Natural killer cell (primary cell): ENCODE measurements at regions not wholly inside any gene's neighbourhood (a gene's known extent, or its start where the extent isn't known, plus 50 kb on each side); places are given as distances from the start of the nearest gene placed in this dataset.

Experiments used
- ATAC-seq, 3 donors: fragments of 150-1000 bp in 2 of 3; fragments of 200-7000 bp in 1 of 3; cut with Tn5 transposase; 1 replicate in 1 of 3; 2 replicates in 2 of 3; pipeline ENCODE4 v1.10.0; 2021; ENCODE audit warnings: mild to moderate bottlenecking in 2 of 3, moderate library complexity in 2 of 3
- DNase-seq, 2 donors: peaks; one replicate each; pipeline versions ENCODE4 v3.0.0 to v3.0.0-alpha.2; 2013 to 2021; ENCODE audit warnings: mixed read lengths in 1 of 2
- H3K27ac ChIP-seq: one replicate; pipeline ENCODE4 v1.5.1; 2013; ENCODE audit warnings: mild to moderate bottlenecking, low read length
- H3K27me3 ChIP-seq: one replicate; pipeline ENCODE4 v1.6.1; 2013; ENCODE audit warnings: low read length; ENCODE audit not compliant: control insufficient read depth, insufficient read depth
- H3K36me3 ChIP-seq: one replicate; pipeline ENCODE4 v1.6.1; 2013; ENCODE audit warnings: low read length; ENCODE audit not compliant: control insufficient read depth, insufficient read depth
- H3K4me1 ChIP-seq: one replicate; pipeline ENCODE4 v1.6.1; 2013; ENCODE audit warnings: low read length; ENCODE audit not compliant: control insufficient read depth, insufficient read depth
- H3K4me3 ChIP-seq: one replicate; pipeline ENCODE4 v1.5.1; 2013; ENCODE audit warnings: low read length
- H3K9me3 ChIP-seq: one replicate; pipeline ENCODE4 v1.6.1; 2013; ENCODE audit warnings: low read length; ENCODE audit not compliant: control insufficient read depth, insufficient read depth
- H3K27ac Mint-ChIP-seq, 2 donors: one replicate each; pipeline ENCODE4 v1.8.0; 2022; ENCODE audit warnings: mild to moderate bottlenecking in 2 of 2, mixed read lengths in 2 of 2, moderate library complexity in 1 of 2
- H3K27me3 Mint-ChIP-seq, 2 donors: one replicate each; pipeline ENCODE4 v1.8.0; 2022; ENCODE audit warnings: low read depth in 2 of 2, mixed read lengths in 2 of 2
- H3K36me3 Mint-ChIP-seq: one replicate; pipeline ENCODE4 v1.8.0; 2022; ENCODE audit warnings: mixed read lengths
- H3K4me1 Mint-ChIP-seq, 2 donors: one replicate each; pipeline ENCODE4 v1.8.0; 2022; ENCODE audit warnings: mixed read lengths in 2 of 2
- H3K4me3 Mint-ChIP-seq: one replicate; pipeline ENCODE4 v1.8.0; 2022; ENCODE audit warnings: mild to moderate bottlenecking, moderate library complexity, mixed read lengths
- H3K9me3 Mint-ChIP-seq, 2 donors: one replicate each; pipeline ENCODE4 v1.8.0; 2022; ENCODE audit warnings: mixed read lengths in 2 of 2
- CTCF ChIP-seq: fragments of 200-600 bp; IDR thresholded peaks from one replicate; pipeline ENCODE4 v1.8.0; 2022; ENCODE audit warnings: antibody characterized with exemption
- WGBS: methylation state at CpG from one replicate; pipeline ENCODE4 v1.1.7; 2013; ENCODE audit warnings: missing lambda C conversion rate; ENCODE audit not compliant: insufficient coverage; 5-methylcytosine and 5-hydroxymethylcytosine counted together
- intact Hi-C: fragments of 100-400 bp; cut with micrococcal nuclease; formaldehyde crosslinking; loops from one replicate; pipeline ENCODE4 v1.14.2; 2022

DNA sequence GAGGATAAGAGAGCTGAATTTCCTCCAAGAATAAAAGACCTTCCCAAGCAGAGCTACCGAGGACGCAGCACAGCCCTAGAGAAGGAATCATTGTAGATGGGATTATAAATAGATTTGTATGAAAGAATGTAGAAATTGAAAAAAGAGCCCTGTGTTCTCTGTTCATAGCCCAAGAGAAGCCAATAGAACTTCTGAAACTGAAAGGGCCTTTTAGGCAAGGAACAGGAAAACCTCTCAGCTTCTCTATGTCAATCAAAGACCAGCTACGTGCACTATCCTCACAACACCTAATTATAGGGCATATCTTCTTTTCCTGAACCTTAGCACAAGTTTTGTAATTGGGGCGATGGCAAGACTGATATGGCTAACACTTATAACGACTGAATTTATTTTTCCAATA lies 192.4 kb upstream of the RNPC3 start:
- Histone ChIP-seq H3K9me3 (no peaks in the 10 kb centered on the region), H3K4me3 (no peak overlapping the region), H3K27ac (no peak overlapping the region), H3K36me3 (no peaks in the 10 kb centered on the region), H3K4me1 (no peaks in the 10 kb centered on the region), H3K27me3 (no peaks in the 10 kb centered on the region)
- H3K4me1 Mint-ChIP-seq: no peaks in the 10 kb centered on the region
- no peak for DNase-seq
- no peaks in the 10 kb centered on the region for H3K36me3 Mint-ChIP-seq
- ATAC-seq: no peak
- no peak overlapping the region for H3K4me3 Mint-ChIP-seq
- intact Hi-C loops: no loop called here
- peaks cover 4 to 6% of the 10 kb centered on the region in 2 donors for H3K9me3 Mint-ChIP-seq
- H3K27me3 Mint-ChIP-seq: no peaks in the 10 kb centered on the region
- no peak for TF ChIP-seq CTCF
- no peak overlapping the region for H3K27ac Mint-ChIP-seq
- 68% methylated on average over 3 of the region's 5 CpGs for WGBS

- H3K27me3 ChIP-seq: no peaks in the 10 kb centered on the region
- no peak for ATAC-seq
- Mint-ChIP-seq H3K9me3 (peaks cover 9 to 16% of the 10 kb centered on the region in 2 donors), H3K27ac (no peak overlapping the region), H3K36me3 (no peaks in the 10 kb centered on the region), H3K27me3 (no peaks in the 10 kb centered on the region), H3K4me3 (no peak overlapping the region), H3K4me1 (no peaks in the 10 kb centered on the region)
- no peak for DNase-seq
- peaks cover 14% of the 10 kb centered on the region for H3K9me3 ChIP-seq
- 86% methylated on average over 4 of the region's 4 CpGs for WGBS
- no peaks in the 10 kb centered on the region for H3K36me3 ChIP-seq
- intact Hi-C loops: no loop called here
- no peak for TF ChIP-seq CTCF
- no peak overlapping the region for H3K27ac ChIP-seq
- no peak overlapping the region for H3K4me3 ChIP-seq
- H3K4me1 ChIP-seq: no peaks in the 10 kb centered on the region
Observed at GRCh38 chr1:103327054-103327719, 198.3 kb upstream of the RNPC3 start.

GRCh38 chr1:103326595-103326994 lies 198.9 kb upstream of the RNPC3 start:
- no peaks in the 10 kb centered on the region for H3K4me1 ChIP-seq
- intact Hi-C loops: no loop called here
- Mint-ChIP-seq H3K4me3 (no peak overlapping the region), H3K27me3 (no peaks in the 10 kb centered on the region), H3K9me3 (peaks cover 9 to 16% of the 10 kb centered on the region in 2 donors), H3K4me1 (no peaks in the 10 kb centered on the region), H3K36me3 (no peaks in the 10 kb centered on the region), H3K27ac (no peak overlapping the region)
- H3K36me3 ChIP-seq: no peaks in the 10 kb centered on the region
- H3K4me3 ChIP-seq: no peak overlapping the region
- no peaks in the 10 kb centered on the region for H3K27me3 ChIP-seq
- no peak overlapping the region for H3K27ac ChIP-seq
- H3K9me3 ChIP-seq: peaks cover 14% of the 10 kb centered on the region
- no peak for DNase-seq
- no peak for TF ChIP-seq CTCF
- ATAC-seq: no peak

GRCh38 chr1:103309786-103310185 lies 201.5 kb upstream of the COL11A1 start:
- Mint-ChIP-seq H3K4me3 (no peak overlapping the region), H3K9me3 (peaks cover 7 to 11% of the 10 kb centered on the region in 2 donors), H3K36me3 (no peaks in the 10 kb centered on the region), H3K4me1 (no peaks in the 10 kb centered on the region), H3K27me3 (no peaks in the 10 kb centered on the region), H3K27ac (no peak overlapping the region)
- Histone ChIP-seq H3K9me3 (no peaks in the 10 kb centered on the region), H3K4me1 (no peaks in the 10 kb centered on the region), H3K36me3 (no peaks in the 10 kb centered on the region), H3K4me3 (no peak overlapping the region), H3K27ac (no peak overlapping the region), H3K27me3 (no peaks in the 10 kb centered on the region)
- no peak for DNase-seq
- 89% methylated on average over 1 of the region's 1 CpG for WGBS
- intact Hi-C loops: no loop called here
- ATAC-seq: no peak
- no peak for TF ChIP-seq CTCF
